Femur (tissue), 1 donor: ENCODE measurements at regions not wholly inside any gene's neighbourhood (a gene's known extent, or its start where the extent isn't known, plus 50 kb on each side); places are given as distances from the start of the nearest gene placed in this dataset.
A peak's percentile ranks its signal among the peaks of the same experiment; 100 is the strongest.
"Not testable (repeated sequence)": the region's sequence is repeated elsewhere in the genome, so short reads cannot be mapped to it uniquely, and the experiment has no call there.

Experiments
- DNase-seq: peaks from one replicate; pipeline ENCODE4 v3.0.0-alpha.2; 2017

DNA sequence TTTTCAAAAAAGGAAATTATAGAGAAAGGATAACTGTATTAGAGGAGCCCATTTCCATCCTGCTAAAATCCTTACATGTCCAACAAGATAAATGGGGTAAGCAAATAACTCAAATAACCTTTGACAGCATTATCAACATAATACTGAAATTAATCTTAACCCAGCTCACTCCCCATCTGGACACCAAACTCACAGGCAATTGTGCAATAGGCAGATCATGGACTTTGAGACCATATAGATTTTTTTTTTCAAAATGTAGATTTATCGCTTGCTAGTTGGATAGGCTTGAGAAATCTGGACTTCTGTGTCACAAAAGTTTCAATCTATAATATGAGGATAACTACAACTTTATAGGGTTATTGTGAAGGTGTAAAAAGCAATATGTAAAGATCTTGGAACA, 134.4 kb upstream of the ASCC3 start:
- DNase-seq: no peak

DNA sequence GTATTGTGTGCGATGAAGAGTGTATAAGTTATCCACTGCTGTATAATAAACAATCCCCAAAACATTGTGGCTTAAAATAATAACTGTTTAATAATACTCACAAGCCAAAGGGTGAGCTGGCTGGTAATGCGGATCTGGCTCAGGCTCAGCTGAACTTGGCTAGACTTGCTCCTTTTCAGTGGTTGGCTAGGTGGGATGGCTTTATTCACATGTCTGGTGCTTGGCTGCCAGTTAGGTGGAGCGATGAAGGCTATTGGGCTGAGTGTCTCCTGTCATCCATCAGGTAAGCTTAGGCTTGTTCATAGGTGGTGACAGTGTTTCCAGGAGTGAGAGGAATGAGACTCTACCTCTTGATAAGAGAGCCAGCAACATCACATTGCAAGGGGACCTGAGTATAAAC, 135.0 kb upstream of the ASCC3 start:
- no peak for DNase-seq

DNA sequence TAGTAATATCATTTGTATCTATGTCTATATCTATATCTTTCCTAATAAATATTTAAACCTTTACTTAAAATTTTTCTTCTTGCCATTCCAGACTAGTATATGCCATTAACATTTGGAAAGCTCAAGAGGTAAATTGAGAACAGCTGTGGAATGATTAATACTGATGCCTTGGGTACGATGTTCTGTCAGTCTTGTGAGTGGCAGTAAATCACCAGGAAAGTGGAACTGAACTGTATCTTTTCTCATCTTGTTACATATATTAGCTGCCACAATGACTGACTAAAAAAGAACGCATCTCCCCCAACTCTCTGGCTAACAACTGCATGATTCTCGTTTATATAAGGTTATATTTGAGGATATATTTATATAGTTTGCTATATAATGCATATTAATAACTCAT, 137.0 kb upstream of the ASCC3 start:
- DNase-seq: no peak

DNA sequence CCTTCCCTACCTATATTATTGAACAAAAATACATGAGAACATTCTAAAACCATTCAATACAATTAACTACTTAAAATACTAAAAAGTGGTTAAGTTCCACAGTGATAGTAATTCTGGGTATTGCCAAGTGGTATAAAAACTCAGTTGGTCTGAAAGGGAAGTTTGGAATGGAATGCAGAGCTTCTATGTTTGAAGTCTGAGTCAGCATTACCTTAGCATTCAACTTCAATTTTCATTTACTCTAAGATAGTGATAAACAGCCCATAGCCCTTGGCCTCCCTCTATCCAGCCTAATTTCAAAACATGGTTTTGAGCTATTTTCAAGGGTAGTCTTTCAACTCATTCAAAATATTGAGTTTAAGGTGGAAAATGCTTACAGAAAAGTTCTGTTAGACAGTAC, 140.4 kb upstream of the ASCC3 start:
- DNase-seq: no peak

DNA sequence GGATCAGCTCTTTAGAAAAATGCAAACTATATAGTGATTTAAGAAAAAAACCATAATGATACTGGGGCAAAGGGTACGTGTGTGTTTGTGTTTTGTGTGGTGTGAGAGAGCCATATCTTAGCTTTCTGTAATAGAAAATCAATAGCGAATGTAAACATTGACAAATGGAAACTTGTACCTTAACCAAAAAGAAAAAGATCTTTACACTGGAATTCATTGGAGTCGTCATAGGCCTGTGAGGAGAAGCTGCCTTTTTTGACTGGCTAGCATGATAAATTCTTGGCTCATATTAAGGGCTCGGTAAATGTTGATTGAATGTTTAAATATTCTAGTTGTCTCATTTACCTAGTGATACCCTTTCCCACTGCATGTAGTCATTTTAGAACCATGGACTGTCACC, 161.8 kb upstream of the ASCC3 start:
- no peak for DNase-seq

DNA sequence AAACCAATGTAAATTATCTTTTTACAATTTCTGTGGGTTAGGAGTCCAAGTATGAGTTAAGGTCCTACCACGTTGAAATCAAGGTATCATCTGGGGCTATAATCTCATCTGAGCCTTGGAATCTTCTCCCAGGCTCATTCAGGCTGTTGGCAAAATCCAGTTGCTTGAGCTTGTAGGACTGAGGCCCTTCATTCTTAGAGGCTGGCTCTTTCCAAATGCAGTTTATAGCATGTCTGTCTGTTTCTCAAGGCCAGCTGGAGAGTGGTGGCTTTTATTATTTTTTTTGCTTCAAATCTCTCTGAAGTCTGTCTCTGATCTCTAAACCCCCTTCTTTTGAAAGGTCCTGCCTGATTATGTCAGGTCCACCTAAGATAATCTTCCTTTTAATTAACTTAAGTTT, 177.2 kb upstream of the ASCC3 start:
- no peak for DNase-seq

DNA sequence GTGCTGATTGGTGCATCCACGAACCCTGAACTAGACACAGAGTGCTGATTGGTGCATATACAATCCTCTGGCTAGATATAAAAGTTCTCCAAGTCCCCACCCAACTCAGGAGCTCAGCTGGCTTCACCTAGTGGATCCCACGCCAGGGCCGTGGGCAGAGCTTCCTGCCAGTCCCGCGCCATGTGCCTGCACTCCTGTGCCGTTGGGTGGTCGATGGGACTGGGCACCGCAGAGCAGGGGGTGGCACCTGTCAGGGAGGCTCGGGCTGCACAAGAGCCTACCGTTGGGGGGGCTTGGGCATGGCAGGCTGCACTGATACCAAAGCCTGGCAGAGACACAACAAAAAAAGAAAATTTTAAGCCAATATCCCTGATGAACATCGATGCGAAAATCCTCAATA, 185.4 kb upstream of the ASCC3 start:
- no peak for DNase-seq

DNA sequence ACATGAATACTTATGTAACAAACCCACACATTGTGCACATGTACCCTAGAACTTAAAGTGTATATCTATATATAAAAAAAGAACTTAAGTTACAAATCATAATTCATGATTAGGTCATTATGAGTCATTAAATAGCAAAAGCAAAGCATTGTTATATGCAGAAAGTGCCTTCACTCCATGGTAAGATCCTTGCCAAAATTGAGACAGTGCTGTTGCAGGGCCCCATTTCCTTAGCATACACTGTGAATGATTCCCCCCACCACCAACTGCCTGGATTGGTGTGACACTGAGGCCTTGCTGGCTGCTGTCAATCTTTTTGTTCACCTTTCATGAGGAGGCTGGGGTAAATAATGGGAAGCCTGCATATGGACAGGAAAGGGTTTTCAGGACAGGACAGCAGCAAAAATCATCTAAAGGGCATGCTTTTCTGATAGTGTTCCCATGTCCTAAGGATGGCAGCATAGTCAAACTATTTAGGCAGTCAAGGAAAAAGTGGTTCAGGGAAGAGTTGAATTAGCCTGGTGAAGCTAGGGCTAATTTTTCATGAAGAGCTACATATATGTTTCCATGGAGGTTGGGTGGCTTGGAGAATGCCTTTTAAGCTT, 188.2 kb upstream of the ASCC3 start:
- no peak for DNase-seq

DNA sequence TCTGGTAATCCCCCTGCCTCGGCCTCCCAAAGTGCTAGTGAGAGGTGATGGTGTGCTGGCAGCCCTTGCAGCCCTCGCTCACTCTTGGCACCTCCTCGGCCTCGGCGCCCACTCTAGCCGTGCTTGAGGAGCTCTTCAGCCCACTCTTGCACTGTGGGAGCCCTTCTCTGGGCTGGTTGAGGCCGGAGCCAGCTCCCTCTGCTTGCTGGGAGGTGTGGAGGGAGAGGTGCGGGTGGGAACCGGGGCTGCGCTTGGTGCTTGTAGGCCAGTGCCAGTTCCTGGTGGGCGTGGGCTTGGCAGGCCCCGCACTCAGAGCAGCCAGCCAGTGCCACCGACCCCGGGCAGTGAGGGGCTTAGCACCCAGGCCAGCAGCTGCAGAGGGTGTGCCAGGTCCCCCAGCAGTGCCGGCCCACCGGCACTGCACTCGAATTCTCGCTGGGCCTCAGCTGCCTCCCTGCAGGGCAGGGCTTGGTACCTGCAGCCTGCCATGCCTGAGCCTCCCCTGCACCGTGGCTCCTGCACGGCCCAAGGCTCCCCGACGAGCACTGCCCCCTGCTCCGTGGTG, 189.0 kb upstream of the ASCC3 start:
- DNase-seq: no peak

DNA sequence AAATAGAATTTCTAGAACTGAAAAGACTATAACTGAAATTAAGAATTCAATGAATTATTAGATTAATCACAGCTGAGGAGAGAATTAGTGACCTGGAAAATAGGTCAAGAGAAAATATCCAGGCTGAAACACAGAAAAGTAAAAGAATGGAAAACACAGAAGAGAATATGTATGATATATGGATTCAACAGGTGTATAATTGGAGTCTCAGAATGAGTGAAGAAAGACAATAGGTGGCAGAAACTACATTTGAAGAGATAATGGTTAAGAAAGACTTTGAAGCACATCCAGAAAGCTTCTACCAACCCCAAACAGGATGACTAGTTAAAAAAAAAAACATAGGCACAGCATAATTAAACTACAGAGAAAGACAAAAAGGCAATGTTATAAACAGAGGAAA, 196.2 kb upstream of the ASCC3 start:
- no peak for DNase-seq

DNA sequence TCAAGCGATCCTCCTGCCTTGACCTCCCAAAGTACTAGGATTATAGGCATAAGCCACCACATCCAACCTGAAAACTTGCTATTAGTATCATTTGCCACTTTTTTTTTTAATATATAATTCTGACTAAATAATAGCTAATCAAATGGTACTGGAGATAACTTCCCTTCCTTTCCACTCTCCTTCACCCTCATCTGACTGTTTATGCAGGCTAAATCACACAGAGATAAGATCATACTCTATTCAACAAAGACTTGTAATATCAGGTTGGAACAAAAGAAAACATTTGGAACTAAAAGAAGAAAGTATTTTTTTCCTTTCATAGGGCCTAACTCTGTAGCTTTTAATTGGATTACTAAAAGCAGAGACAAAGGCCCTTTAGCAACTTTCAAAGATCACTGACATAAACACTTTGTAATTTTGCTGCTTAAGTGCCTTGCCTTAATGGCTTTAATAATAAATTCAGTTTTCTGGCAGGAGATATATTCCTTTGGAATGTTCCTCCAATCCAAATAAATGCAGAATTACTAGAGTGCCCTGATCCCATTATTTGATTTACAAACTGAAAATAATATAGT, 198.7 kb upstream of the ASCC3 start:
- DNase-seq: no peak

DNA sequence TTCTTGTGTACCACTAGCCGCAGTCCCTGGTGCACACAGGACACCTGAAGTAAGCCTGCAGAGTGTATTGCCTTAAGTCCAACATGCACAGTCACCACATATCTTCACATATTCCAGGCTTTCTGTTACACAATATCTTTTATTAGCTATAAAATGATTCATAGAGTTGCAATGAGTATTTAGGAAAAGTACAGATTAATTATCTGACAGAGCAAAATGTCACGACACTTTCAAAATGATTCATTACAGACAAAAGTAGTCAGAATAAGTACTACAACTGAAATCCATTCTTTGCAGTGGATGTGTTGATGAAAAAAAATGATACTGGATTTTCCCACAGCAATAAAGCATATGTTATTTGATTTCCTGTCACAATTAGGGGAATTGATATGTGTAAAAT, 199.5 kb upstream of the ASCC3 start:
- DNase-seq: no peak

DNA sequence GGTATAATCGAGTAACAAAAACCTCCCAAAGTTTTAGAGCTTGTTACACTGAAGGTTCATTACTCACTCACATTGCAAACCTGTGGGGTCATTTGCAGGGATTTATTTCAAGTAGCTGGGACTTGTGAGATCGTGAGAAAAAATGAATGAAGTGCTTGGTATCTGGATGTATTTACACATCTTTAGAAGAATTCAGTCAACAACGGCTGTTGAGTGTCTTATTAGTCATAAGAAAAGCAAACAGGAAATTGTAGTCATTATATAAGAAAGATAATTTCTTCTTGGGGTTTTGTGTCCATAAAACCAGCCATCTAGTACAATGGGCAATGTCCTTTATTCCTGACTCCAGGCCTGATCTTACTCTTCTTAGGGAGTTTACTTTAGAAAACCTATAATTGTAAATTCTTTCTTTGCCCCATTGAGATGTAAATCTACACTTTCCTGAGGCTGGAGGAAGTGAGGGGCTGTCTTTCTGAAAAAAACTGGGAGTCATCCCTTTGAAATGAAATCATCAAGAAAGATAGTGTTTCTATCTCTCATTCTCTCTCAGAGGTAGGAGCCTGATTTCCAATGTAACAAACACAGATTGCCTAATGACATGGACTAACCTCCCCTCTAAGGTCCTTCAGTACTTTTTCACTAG, 202.5 kb upstream of the ASCC3 start:
- no peak for DNase-seq

DNA sequence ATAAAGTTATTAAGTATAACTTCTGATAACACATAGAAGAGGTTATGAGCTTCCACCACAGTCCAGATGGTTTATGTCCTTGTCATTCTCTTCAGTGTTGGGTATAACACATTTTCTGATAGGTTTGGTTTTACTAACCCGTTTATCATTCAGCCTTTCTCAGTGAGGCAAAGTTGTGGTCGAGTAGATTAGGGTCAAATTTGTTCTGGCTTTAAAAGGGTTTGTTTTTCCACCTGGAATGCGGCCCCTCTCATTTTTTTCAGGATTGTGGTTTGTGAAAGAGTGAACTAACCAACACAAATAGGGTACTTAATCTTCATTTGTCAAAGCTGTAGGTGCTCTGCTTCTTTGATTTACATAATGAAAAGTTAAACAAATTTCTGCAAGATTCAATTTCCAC, 204.2 kb upstream of the ASCC3 start:
- DNase-seq: no peak

DNA sequence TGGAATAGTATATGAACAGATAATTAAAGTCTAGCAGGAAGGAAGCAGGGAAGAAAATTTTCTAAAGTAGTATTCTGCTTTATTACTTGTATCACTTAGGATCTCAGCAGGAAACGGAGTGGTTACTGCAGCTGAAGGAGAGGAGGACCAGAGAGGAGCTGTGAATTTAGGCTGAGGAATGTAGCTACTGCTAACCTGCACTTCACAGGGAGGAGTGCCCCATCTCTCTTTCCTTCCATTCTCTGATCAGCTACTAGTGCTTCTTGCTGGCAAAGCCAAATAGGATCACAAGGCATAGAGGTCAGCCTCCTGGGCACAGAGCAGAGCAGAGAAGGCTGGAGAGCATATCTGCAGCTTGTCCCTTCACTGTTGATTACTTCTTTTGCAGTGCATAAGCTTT, 205.3 kb upstream of the ASCC3 start:
- no peak for DNase-seq

DNA sequence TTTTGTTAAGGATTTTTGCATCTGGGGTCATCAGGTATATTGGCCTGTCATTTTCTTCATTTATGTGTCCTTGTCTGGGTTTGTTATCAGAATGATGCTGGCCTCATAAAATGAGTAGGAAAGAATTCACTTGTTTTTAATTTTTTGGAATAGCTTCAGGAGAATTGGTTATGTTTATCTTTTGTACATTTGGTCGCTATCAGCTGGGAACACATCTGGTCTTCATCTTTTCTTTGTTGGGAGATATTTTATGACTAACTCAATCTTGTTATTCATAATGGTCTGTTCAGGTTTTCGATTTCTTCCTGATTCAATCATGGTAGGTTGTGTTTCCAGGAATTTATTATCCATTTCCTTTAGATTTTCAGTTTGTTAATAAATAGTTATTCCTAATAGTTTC, 207.5 kb upstream of the ASCC3 start:
- DNase-seq: no peak

DNA sequence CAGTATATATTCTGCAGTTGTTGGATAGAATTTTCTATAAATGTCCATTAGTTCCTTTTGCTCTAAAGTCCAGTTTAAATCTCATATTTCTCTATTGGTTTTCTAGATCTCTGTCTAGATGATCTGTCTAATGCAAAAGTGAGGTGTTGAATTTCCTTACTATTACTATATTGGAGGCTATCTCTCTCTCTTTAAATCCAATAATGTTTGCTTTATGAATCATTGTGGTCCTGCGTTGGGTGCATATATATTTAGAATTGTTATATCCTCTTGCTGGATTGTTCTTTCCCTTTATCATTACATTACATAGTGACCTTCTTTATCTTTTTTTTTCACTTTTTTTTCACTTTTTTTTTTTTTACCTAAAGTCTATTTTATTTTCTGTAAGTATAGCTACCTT, 208.5 kb upstream of the ASCC3 start:
- no peak for DNase-seq

DNA sequence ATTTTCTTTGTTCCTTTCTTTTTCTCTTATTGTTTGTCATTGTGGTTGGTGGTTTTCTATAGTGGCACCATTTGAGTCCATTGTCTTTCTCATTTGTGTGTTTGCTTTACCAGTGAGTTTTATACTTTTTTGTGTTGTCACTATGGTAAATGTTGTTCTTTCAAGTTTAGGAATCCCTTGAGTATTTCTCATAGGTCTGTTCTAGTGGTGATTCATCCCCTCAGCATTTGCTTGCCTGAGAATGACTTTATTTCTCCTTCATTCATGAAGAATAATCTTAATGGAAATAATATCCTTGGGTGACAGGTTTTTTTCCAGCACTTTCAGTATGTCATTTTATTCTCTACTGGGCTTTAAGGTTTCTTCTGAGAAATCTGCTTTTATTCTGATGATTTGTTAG, 209.2 kb upstream of the ASCC3 start:
- no peak for DNase-seq

DNA sequence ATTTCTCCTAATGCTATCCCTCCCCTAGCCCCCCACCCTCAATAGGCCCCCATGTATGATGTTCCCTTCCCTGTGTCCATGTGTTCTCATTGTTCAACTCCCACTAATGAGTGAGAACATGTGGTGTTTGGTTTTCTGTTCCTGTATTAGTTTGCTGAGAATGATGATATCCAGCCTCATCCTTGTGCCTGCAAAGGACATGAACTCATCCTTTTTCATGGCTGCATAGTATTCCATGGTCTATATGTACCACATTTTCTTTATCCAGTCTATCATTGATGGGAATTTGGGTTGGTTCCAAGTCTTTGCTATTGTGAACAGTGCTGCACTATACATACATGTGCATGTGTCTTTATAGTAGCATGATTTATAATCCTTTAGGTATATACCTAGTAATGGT, 217.5 kb upstream of the ASCC3 start:
- DNase-seq: not testable (repeated sequence)

DNA sequence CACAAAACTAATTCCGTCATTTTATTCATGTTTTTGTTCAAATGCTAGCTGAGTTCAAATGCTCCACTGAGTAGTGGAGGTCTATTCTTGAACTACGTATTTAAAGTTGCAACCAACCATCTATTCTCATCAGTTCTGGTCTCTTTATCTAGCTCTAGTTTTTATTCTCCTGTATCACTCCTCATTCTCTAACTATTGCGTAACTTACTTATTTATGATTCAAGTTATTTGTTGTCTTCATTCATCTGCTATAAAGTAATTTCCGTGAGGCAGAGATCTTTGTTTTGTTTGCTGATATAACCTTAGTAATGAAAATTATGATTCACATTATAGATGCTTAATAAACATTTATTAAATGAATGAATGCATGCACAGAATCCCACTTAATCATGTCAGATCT, 221.6 kb upstream of the ASCC3 start:
- no peak for DNase-seq

DNA sequence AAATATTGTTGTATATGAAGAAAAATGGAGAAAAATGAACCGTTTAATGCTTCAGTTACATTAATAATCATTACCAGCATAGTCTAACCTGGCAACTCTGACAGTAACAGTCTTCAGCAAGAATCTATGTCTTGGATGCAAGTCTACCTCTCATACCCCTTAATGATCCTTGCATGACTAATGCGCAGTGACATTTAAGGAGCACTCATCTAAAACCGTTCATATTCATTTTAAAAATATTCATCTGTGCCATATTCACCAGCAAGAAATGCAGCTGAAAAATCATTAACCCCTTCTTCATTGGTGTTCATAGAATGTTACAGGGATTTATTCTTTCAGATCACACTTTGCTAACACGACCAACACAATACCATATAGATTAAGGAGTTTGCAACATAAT, 227.2 kb upstream of the ASCC3 start:
- no peak for DNase-seq

DNA sequence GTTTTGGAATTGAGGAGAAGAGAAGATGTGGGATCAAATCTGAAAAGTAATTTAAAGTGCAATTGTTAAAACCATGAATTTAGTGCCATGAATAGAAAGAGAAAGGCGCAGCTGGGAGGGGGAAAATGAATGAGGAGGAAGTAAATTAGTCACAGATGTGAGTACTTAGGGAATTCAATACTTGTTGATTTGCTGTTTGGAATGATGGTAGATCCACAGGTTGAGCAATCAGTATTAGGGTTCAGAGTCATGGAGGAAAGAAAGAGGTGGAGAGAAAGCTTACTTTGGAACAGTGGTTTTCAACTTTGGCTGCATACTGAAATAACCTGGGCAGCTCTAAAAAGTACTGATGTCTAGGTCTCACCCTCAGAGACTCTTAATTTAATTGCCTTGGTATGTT, 229.7 kb upstream of the ASCC3 start:
- DNase-seq: no peak

DNA sequence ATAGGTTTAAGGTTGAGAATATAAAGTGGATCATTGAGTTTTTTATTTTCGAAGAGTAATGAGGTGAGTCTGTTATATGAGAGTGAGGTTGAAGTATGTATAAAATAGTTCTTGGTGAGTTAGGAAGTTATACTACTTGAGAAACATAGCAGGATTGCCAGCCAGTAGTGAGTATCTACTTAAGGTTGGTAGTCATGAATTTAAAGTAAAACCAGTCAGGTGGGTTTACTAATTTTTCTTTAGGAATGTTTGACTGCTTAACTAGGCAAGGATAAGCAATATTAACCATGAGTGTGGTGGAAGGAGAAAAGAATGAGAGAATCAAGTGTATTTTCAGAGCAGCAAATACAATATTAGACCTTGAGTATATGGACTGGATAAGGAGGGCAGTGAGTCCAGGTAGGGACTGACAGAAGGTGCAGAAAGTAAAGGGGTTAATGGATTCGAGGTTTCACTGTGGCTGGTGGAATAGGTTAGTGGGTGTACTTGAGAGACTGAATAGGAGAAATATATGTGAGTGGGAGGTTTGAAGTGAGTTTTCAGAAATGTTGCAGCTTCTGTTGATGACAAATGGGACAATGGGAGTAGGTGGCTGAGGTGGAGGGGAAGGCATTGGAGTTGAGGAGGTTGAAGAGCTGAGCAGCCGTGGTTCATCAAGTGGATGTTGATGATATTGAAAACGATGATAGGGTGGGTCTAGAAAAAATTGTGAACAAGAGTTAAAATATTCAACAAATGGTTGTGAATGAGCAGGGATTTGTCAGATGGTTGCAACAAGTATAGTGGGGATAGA, 232.5 kb upstream of the ASCC3 start:
- DNase-seq: no peak

DNA sequence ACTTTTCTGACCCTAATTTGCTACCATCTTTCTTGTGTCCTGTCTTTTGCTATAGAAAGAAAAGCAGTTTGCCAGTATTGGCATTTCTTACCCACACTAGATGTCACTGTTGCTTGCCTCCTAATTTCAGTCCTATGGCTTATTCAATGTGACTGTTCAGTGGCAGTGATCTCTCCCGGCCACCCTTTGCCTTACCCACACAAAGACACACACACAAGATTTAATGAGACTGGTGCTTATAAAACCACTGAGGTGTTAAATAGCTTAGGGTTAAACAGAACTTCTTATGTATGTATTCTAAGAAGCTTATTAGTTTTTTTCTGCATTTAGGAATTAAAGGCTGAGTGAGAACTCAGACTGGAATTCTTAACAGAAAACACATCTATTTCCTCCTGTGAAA, 233.6 kb upstream of the ASCC3 start:
- DNase-seq: peak; percentile 20
